Ovary (tissue), 3 donors: ENCODE measurements at regions not wholly inside any gene's neighbourhood (a gene's known extent, or its start where the extent isn't known, plus 50 kb on each side); places are given as distances from the start of the nearest gene placed in this dataset.

Experiments used
- CTCF ChIP-seq, 3 donors: fragments of 450-650 bp in 2 of 3; fragments of 200-600 bp in 1 of 3; IDR thresholded peaks; one replicate each; pipeline versions ENCODE4 v1.5.1 to v1.8.0; 2016 to 2022; ENCODE audit warnings: antibody characterized with exemption in 3 of 3, mild to moderate bottlenecking in 1 of 3
- POLR2A ChIP-seq: fragments of 450-650 bp; IDR thresholded peaks from one replicate; pipeline ENCODE4 v1.6.1; 2017; ENCODE audit warnings: antibody characterized with exemption, mild to moderate bottlenecking, moderate library complexity
- donor health status: DM: no; HTN: no; CAD: no.

GRCh38 chr9:109627042-109627441, 128.9 kb upstream of the PTPN3 start:
- no peak for TF ChIP-seq CTCF (IDR thresholded peaks at IDR 0.05)
- no peak for TF ChIP-seq POLR2A
